Loucy (cell line): ENCODE measurements at regions not wholly inside any gene's neighbourhood (a gene's known extent, or its start where the extent isn't known, plus 50 kb on each side); places are given as distances from the start of the nearest gene placed in this dataset.
"Not testable (repeated sequence)": the region's sequence is repeated elsewhere in the genome, so short reads cannot be mapped to it uniquely, and the experiment has no call there.

Experiments
- H2AFZ ChIP-seq: fragments of 200-600 bp; sonication (generic); 2 replicates; pipeline ENCODE4 v1.6.0; 2016; ENCODE audit warnings: antibody characterized with exemption, mild to moderate bottlenecking, low read length, moderate library complexity
- H3F3A ChIP-seq: fragments of 200-600 bp; 2 replicates; pipeline ENCODE4 v1.6.0; 2016; ENCODE audit warnings: antibody characterized with exemption, low read depth, mild to moderate bottlenecking
- H3K27me3 ChIP-seq: fragments of 200-600 bp; sonication (generic); 2 replicates; pipeline ENCODE4 v1.6.1; 2014; ENCODE audit warnings: low read length, mild to moderate bottlenecking; ENCODE audit not compliant: insufficient read depth, poor library complexity, severe bottlenecking
- H3K36me3 ChIP-seq: fragments of 200-600 bp; sonication (generic); 2 replicates; pipeline ENCODE4 v1.6.1; 2016; ENCODE audit warnings: low read length; ENCODE audit not compliant: insufficient read depth
- H3K4me1 ChIP-seq: fragments of 200-600 bp; sonication (generic); 2 replicates; pipeline ENCODE4 v1.5.1; 2014; ENCODE audit warnings: low read length, mild to moderate bottlenecking; ENCODE audit not compliant: insufficient read depth, poor library complexity, severe bottlenecking
- H3K4me2 ChIP-seq: fragments of 200-600 bp; sonication (generic); 2 replicates; pipeline ENCODE4 v1.6.0; 2014; ENCODE audit warnings: antibody characterized with exemption, low read length, low read depth, mild to moderate bottlenecking; ENCODE audit not compliant: poor library complexity, severe bottlenecking
- H3K4me3 ChIP-seq: fragments of 200-600 bp; sonication (generic); 2 replicates; pipeline ENCODE4 v1.5.1; 2014; ENCODE audit warnings: low read length, mild to moderate bottlenecking, mixed read lengths; ENCODE audit not compliant: poor library complexity, severe bottlenecking
- H3K79me2 ChIP-seq: fragments of 200-600 bp; sonication (generic); 2 replicates; pipeline ENCODE4 v1.6.1; 2014; ENCODE audit warnings: low read length; ENCODE audit not compliant: insufficient read depth
- H3K9ac ChIP-seq: fragments of 200-600 bp; sonication (generic); 2 replicates; pipeline ENCODE4 v1.6.0; 2014; ENCODE audit warnings: mild to moderate bottlenecking, low read depth, low read length, moderate library complexity; ENCODE audit not compliant: poor library complexity, severe bottlenecking
- H3K9me2 ChIP-seq: fragments of 200-600 bp; sonication (generic); replicated peaks from 2 replicates; pipeline ENCODE4 v1.6.1; 2016; ENCODE audit warnings: low read depth, low read length, mixed read lengths
- H3K9me3 ChIP-seq: fragments of 200-600 bp; sonication (generic); 2 replicates; pipeline ENCODE4 v1.6.1; 2014; ENCODE audit warnings: mild to moderate bottlenecking, antibody characterized with exemption, low read length, low read depth; ENCODE audit not compliant: insufficient read depth
- H4K20me1 ChIP-seq: fragments of 200-600 bp; sonication (generic); 2 replicates; pipeline ENCODE4 v1.6.0; 2014; ENCODE audit warnings: antibody characterized with exemption, low read length, mild to moderate bottlenecking; ENCODE audit not compliant: insufficient read depth, poor library complexity, severe bottlenecking
- EZH2phosphoT487 ChIP-seq: fragments of 200-600 bp; IDR thresholded peaks from 2 replicates; pipeline ENCODE4 v1.6.1; 2018; ENCODE audit warnings: antibody characterized with exemption, mild to moderate bottlenecking, moderate library complexity, borderline replicate concordance
- TF ChIP-seq, protein P1 (sequence below): fragments of 200-600 bp; sonication (generic); conservative IDR thresholded peaks from 2 replicates; pipeline ENCODE4 v1.5.1; 2014; ENCODE audit warnings: mild to moderate bottlenecking, antibody characterized with exemption, low read length

GRCh38 chr2:225756198-225756597 lies 356.7 kb downstream of the NYAP2 start:
- H2AFZ ChIP-seq = no peak overlapping the region
- H3K27me3 ChIP-seq = no peaks in the 10 kb centered on the region
- H3K79me2 ChIP-seq = no peaks in the 10 kb centered on the region
- no peaks in the 10 kb centered on the region for H4K20me1 ChIP-seq
- no peaks in the 10 kb centered on the region for H3K9me3 ChIP-seq
- H3K9ac ChIP-seq = no peak overlapping the region
- no peaks in the 10 kb centered on the region for H3K4me1 ChIP-seq
- 0 out of 2 replicates have a peak, but pooled peaks cover 5% of the 10 kb centered on the region for H3K9me2 ChIP-seq
- H3F3A ChIP-seq = no peaks in the 10 kb centered on the region
- no peaks in the 10 kb centered on the region for H3K36me3 ChIP-seq
- no peak overlapping the region for H3K4me3 ChIP-seq
- TF ChIP-seq, protein P1, sequence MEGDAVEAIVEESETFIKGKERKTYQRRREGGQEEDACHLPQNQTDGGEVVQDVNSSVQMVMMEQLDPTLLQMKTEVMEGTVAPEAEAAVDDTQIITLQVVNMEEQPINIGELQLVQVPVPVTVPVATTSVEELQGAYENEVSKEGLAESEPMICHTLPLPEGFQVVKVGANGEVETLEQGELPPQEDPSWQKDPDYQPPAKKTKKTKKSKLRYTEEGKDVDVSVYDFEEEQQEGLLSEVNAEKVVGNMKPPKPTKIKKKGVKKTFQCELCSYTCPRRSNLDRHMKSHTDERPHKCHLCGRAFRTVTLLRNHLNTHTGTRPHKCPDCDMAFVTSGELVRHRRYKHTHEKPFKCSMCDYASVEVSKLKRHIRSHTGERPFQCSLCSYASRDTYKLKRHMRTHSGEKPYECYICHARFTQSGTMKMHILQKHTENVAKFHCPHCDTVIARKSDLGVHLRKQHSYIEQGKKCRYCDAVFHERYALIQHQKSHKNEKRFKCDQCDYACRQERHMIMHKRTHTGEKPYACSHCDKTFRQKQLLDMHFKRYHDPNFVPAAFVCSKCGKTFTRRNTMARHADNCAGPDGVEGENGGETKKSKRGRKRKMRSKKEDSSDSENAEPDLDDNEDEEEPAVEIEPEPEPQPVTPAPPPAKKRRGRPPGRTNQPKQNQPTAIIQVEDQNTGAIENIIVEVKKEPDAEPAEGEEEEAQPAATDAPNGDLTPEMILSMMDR = no peak
- TF ChIP-seq EZH2phosphoT487 = no peak
- H3K4me2 ChIP-seq = no peak overlapping the region

GRCh38 chr2:225748609-225749008 lies 349.1 kb downstream of the NYAP2 start:
- Histone ChIP-seq H3K9ac (no peak overlapping the region), H3K4me2 (no peak overlapping the region), H3K27me3 (no peaks in the 10 kb centered on the region), H3K4me3 (no peak overlapping the region), H4K20me1 (no peaks in the 10 kb centered on the region), H3K9me3 (0 out of 2 replicates have a peak, but pooled peaks cover 2% of the 10 kb centered on the region), H3K36me3 (no peaks in the 10 kb centered on the region), H3F3A (no peaks in the 10 kb centered on the region), H3K4me1 (no peaks in the 10 kb centered on the region), H3K9me2 (no peaks in the 10 kb centered on the region), H3K79me2 (no peaks in the 10 kb centered on the region), H2AFZ (no peak overlapping the region)
- no peak for TF ChIP-seq EZH2phosphoT487
- TF ChIP-seq, protein P1 = no peak

- not testable (repeated sequence) for H3K4me1 ChIP-seq, H3K79me2 ChIP-seq, H3K27me3 ChIP-seq, H3K4me2 ChIP-seq, H3K36me3 ChIP-seq, H3K4me3 ChIP-seq, H3K9me2 ChIP-seq, H4K20me1 ChIP-seq, H3K9me3 ChIP-seq, H2AFZ ChIP-seq, H3K9ac ChIP-seq, H3F3A ChIP-seq
These were observed 344.5 kb downstream of the NYAP2 start for GRCh38 chr2:225743996-225744395.

DNA sequence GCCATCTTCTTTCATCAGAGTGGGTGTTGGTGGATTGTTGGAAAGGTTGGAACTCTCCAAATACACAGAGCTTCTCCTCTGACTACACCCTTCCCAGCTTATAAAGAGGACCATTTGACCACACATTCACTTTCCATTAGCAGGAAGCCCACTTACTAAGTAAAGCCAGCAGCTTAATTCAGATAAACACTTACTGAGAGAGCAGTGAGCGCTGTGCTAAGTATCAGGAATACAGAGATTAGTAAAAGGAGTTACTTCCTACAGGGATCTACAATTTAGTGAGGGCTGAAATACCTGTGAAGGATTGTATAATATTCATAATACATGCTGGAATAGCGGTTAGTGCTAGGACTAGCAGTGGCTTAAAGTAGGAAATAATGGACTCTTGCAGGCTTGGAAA lies 343.0 kb downstream of the NYAP2 start:
- Histone ChIP-seq H3K27me3 (no peaks in the 10 kb centered on the region), H3K9ac (no peak overlapping the region), H3K9me3 (0 out of 2 replicates have a peak, but pooled peaks cover 2% of the 10 kb centered on the region), H3K9me2 (no peaks in the 10 kb centered on the region), H3K4me1 (no peaks in the 10 kb centered on the region), H2AFZ (no peak overlapping the region), H3K4me3 (no peak overlapping the region), H3K36me3 (no peaks in the 10 kb centered on the region), H3F3A (no peaks in the 10 kb centered on the region), H3K4me2 (no peak overlapping the region), H3K79me2 (no peaks in the 10 kb centered on the region), H4K20me1 (no peaks in the 10 kb centered on the region)
- TF ChIP-seq EZH2phosphoT487 = no peak
- TF ChIP-seq, protein P1 = no peak
